ENCODE measurements at regions not wholly inside any gene's neighbourhood (a gene's known extent, or its start where the extent isn't known, plus 50 kb on each side); places are given as distances from the start of the nearest gene placed in this dataset.

DNA sequence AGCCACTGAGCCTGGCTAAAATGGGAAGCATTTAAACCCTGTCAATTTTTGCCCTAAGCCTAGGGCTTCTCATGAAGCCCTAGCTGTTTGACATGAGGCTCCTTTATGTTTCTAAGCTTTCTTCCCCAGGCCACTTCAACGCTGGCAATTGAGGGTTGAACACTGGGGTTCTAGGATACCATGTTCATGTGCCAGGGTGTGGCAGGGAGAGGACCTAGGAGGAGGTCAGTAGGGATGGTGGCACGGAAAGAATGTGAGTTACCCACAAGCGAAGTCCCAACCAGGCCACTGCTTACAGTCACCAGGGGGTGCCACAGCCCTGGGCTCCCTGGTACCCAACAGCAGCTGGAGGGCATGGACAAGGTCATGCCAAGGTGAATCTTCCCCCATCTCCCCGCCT, 90.8 kb upstream of the AJAP1 start:
- H4K20me1 ChIP-seq (replicated peaks; ENCODE audit: control insufficient read depth, extremely low read depth, insufficient read depth, low read length): no peaks in the 10 kb centered on the region
- no peaks in the 10 kb centered on the region for H3K27me3 ChIP-seq (ENCODE audit: control insufficient read depth in 2 of 2, insufficient read depth in 2 of 2, low read length in 2 of 2)
- H3K79me2 ChIP-seq (ENCODE audit: control insufficient read depth, insufficient read depth, low read length): no peaks in the 10 kb centered on the region
- dilution Hi-C loops (cut with MboI; ENCODE audit: extremely low pct_ligation_motif_present, low sequenced_read_pairs): no loop called here
- DNase-seq (ENCODE audit: low read depth, low spot score): no peak
- no peak overlapping the region for H3K27ac ChIP-seq (ENCODE audit: insufficient read depth, low read depth, low read length)
- TF ChIP-seq MYC (IDR thresholded peaks at IDR 0.05; ENCODE audit: low read depth, low read length) (no peak), FOS (IDR thresholded peaks at IDR 0.05; ENCODE audit: borderline replicate concordance, insufficient read depth, low read length) (no peak), POLR2AphosphoS5 (IDR thresholded peaks at IDR 0.05; ENCODE audit: insufficient read depth, low read depth, low read length) (no peak), EZH2 (IDR thresholded peaks at IDR 0.05; ENCODE audit: borderline replicate concordance, low read depth, low read length, severe bottlenecking) (no peak)
- TF ChIP-seq, protein P1, sequence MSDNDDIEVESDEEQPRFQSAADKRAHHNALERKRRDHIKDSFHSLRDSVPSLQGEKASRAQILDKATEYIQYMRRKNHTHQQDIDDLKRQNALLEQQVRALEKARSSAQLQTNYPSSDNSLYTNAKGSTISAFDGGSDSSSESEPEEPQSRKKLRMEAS (IDR thresholded peaks at IDR 0.05; ENCODE audit: insufficient read depth, insufficient read length): no peak
- TF ChIP-seq, protein P2, sequence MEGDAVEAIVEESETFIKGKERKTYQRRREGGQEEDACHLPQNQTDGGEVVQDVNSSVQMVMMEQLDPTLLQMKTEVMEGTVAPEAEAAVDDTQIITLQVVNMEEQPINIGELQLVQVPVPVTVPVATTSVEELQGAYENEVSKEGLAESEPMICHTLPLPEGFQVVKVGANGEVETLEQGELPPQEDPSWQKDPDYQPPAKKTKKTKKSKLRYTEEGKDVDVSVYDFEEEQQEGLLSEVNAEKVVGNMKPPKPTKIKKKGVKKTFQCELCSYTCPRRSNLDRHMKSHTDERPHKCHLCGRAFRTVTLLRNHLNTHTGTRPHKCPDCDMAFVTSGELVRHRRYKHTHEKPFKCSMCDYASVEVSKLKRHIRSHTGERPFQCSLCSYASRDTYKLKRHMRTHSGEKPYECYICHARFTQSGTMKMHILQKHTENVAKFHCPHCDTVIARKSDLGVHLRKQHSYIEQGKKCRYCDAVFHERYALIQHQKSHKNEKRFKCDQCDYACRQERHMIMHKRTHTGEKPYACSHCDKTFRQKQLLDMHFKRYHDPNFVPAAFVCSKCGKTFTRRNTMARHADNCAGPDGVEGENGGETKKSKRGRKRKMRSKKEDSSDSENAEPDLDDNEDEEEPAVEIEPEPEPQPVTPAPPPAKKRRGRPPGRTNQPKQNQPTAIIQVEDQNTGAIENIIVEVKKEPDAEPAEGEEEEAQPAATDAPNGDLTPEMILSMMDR (IDR thresholded peaks at IDR 0.05; ENCODE audit: extremely low read depth in 1 of 2, insufficient read depth in 1 of 2, low read depth in 1 of 2, low read length in 2 of 2): no peak
- no peak overlapping the region for H3K9ac ChIP-seq (replicated peaks; ENCODE audit: extremely low read depth, insufficient read depth, low read length)
- no peaks in the 10 kb centered on the region for H3K9me1 ChIP-seq (replicated peaks; ENCODE audit: control insufficient read depth, extremely low read depth, insufficient read depth, low read length)
- no peak for FAIRE-seq
- H3K4me2 ChIP-seq (ENCODE audit: insufficient read depth, low read length): no peak overlapping the region
- H2AFZ ChIP-seq (ENCODE audit: low read depth, low read length): no peak overlapping the region
- H3K36me3 ChIP-seq (ENCODE audit: control insufficient read depth in 2 of 2, extremely low read depth in 1 of 2, insufficient read depth in 2 of 2, low read length in 2 of 2): no peaks in the 10 kb centered on the region
- intact Hi-C loops (cut with micrococcal nuclease): no loop called here
- no peak overlapping the region for H3K4me3 ChIP-seq (replicated peaks in 1 of 3; ENCODE audit: insufficient read depth in 1 of 3, low read depth in 1 of 3, low read length in 3 of 3)
- no TSS peak for BruUV-seq (replicated peaks)
- CTCF ChIA-PET: no interaction called here
- POLR2A ChIA-PET: no interaction called here
- no peaks in the 10 kb centered on the region for H3K4me1 ChIP-seq (ENCODE audit: control insufficient read depth, extremely low read depth, insufficient read depth, low read length)
- peaks cover 10% of the 10 kb centered on the region for H3K9me3 ChIP-seq (replicated peaks; ENCODE audit: control insufficient read depth, insufficient read depth, low read length)

DNA sequence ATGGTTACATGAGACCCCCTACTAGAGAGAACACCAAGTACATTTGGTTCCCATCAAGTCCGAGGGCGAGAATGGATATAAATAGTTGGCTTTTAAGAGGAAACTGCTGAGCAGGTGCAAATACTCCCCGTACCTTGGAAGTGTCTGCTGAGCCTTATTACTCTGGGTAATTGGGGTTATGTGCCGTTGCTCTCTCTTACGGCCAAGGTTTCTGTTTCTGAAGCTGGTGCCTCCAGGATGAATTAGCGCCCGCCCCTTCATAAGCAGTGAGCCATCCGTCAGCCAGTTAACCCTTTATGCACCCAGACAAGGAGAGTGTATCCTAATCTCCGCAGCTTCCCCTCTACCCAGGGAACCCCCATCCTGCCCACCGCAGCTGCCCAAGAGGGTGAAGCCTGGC, 90.4 kb upstream of the AJAP1 start:
- FAIRE-seq (no peak), DNase-seq (ENCODE audit: low read depth, low spot score) (no peak)
- TF ChIP-seq POLR2AphosphoS5 (IDR thresholded peaks at IDR 0.05; ENCODE audit: insufficient read depth, low read depth, low read length) (no peak), JUN (IDR thresholded peaks at IDR 0.05; ENCODE audit: borderline replicate concordance, insufficient read depth, insufficient read length, low read depth) (no peak), MYC (IDR thresholded peaks at IDR 0.05; ENCODE audit: low read depth, low read length) (no peak), GATA2 (IDR thresholded peaks at IDR 0.05; ENCODE audit: insufficient read depth, insufficient read length, low read depth, low read length) (no peak), FOS (IDR thresholded peaks at IDR 0.05; ENCODE audit: borderline replicate concordance, insufficient read depth, low read length) (no peak), POLR2A (IDR thresholded peaks at IDR 0.05; ENCODE audit: low read depth, low read length) (no peak), EZH2 (IDR thresholded peaks at IDR 0.05; ENCODE audit: borderline replicate concordance, low read depth, low read length, severe bottlenecking) (no peak)
- TF ChIP-seq, protein P1 (IDR thresholded peaks at IDR 0.05; ENCODE audit: insufficient read depth, insufficient read length): no peak
- TF ChIP-seq, protein P2 (IDR thresholded peaks at IDR 0.05; ENCODE audit: extremely low read depth in 1 of 2, insufficient read depth in 1 of 2, low read depth in 1 of 2, low read length in 2 of 2): no peak
- CTCF ChIA-PET: no interaction called here
- dilution Hi-C loops (cut with MboI; ENCODE audit: extremely low pct_ligation_motif_present, low sequenced_read_pairs): no loop called here
- POLR2A ChIA-PET: no interaction called here
- no TSS peak for BruUV-seq (replicated peaks)
- Histone ChIP-seq H3K36me3 (ENCODE audit: control insufficient read depth in 2 of 2, extremely low read depth in 1 of 2, insufficient read depth in 2 of 2, low read length in 2 of 2) (no peaks in the 10 kb centered on the region), H3K9me3 (replicated peaks; ENCODE audit: control insufficient read depth, insufficient read depth, low read length) (peaks cover 9% of the 10 kb centered on the region), H3K27ac (ENCODE audit: insufficient read depth, low read depth, low read length) (no peak overlapping the region), H3K4me1 (ENCODE audit: control insufficient read depth, extremely low read depth, insufficient read depth, low read length) (no peaks in the 10 kb centered on the region), H2AFZ (ENCODE audit: low read depth, low read length) (no peak overlapping the region), H3K4me2 (ENCODE audit: insufficient read depth, low read length) (no peak overlapping the region), H3K4me3 (replicated peaks in 1 of 3; ENCODE audit: insufficient read depth in 1 of 3, low read depth in 1 of 3, low read length in 3 of 3) (no peak overlapping the region), H3K27me3 (ENCODE audit: control insufficient read depth in 2 of 2, insufficient read depth in 2 of 2, low read length in 2 of 2) (no peaks in the 10 kb centered on the region), H3K79me2 (ENCODE audit: control insufficient read depth, insufficient read depth, low read length) (no peaks in the 10 kb centered on the region), H3K9ac (replicated peaks; ENCODE audit: extremely low read depth, insufficient read depth, low read length) (no peak overlapping the region), H4K20me1 (replicated peaks; ENCODE audit: control insufficient read depth, extremely low read depth, insufficient read depth, low read length) (no peaks in the 10 kb centered on the region), H3K9me1 (replicated peaks; ENCODE audit: control insufficient read depth, extremely low read depth, insufficient read depth, low read length) (no peaks in the 10 kb centered on the region)
- intact Hi-C loops (cut with micrococcal nuclease): no loop called here
